GM10266 (cell line): ENCODE measurements at regions not wholly inside any gene's neighbourhood (a gene's known extent, or its start where the extent isn't known, plus 50 kb on each side); places are given as distances from the start of the nearest gene placed in this dataset.

ENCODE experiments used
- DNase-seq: peaks from one replicate; pipeline ENCODE4 v3.0.0; 2012; ENCODE audit errors: extremely low spot score
- CTCF ChIP-seq: IDR thresholded peaks from 2 replicates; pipeline ENCODE4 v1.5.1; 2012; ENCODE audit warnings: mild to moderate bottlenecking, low read depth; ENCODE audit not compliant: control insufficient read depth, insufficient read depth; ENCODE audit errors: missing control alignments

GRCh38 chr14:62062645-62063044 lies 300.4 kb downstream of the SNAPC1 start:
- no peak for DNase-seq
- no peak for TF ChIP-seq CTCF

- no peak for TF ChIP-seq CTCF
- no peak for DNase-seq
These were observed 302.6 kb downstream of the SNAPC1 start for GRCh38 chr14:62064751-62065323.

- DNase-seq: no peak
- TF ChIP-seq CTCF: no peak
These were observed 304.1 kb downstream of the SNAPC1 start for GRCh38 chr14:62066304-62066703.

- no peak for TF ChIP-seq CTCF
- no peak for DNase-seq
These were observed 308.8 kb downstream of the SNAPC1 start for GRCh38 chr14:62071039-62071438.

GRCh38 chr14:62076368-62076767 lies 314.1 kb downstream of the SNAPC1 start:
- DNase-seq: no peak

GRCh38 chr14:62076825-62077605 lies 314.8 kb downstream of the SNAPC1 start:
- TF ChIP-seq CTCF: no peak
- DNase-seq: no peak

More at GRCh38 chr14:62076368-62076767, 314.1 kb downstream of the SNAPC1 start:
- TF ChIP-seq CTCF: no peak

GRCh38 chr14:62077676-62078261 lies 315.5 kb downstream of the SNAPC1 start:
- DNase-seq: peak; percentile 36
- TF ChIP-seq CTCF: no peak
